Pulmonary artery endothelial cell (primary cell): ENCODE measurements at regions not wholly inside any gene's neighbourhood (a gene's known extent, or its start where the extent isn't known, plus 50 kb on each side); places are given as distances from the start of the nearest gene placed in this dataset.
A peak's percentile ranks its signal among the peaks of the same experiment; 100 is the strongest.

Source experiments
- DNase-seq: peaks from one replicate; pipeline ENCODE4 v3.0.0-alpha.2; 2011; ENCODE audit warnings: low read depth, low spot score

DNA sequence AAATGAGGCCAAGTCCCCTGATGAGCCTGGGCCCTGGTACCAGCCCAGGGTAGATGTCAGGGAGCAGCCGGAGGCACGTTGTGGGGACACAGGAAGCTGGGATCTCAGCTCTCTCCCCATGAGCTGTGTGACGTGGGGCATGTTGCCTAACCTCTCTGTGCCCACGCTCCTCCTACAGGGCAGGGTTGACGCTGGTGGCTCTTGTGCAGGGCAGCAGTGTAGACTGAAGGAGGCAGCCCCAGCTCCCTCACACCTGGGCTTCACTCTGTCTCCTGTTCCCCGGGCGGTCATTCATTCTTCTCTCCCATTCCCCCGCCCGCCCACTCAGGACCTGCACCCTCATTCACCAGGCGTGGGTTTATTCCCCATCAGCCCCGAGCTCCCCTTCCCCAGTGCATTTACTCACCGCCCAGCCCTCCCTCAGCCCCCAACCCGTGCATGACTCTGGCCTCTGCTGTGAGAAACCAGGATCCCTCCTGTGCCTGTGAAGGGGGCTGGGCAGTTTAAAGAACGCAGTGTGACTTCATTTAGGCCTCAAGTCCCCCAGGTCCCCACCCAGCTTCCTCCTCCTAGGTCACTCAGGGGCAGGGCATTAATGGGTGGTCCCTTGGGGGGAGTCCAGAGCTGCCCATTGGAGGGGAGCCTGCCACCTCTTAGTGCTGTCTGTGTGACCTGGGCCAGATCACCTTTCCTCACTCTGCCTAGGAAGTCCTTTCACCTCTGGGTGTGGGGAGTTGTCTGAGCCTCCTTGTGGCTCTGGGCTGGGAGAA is 285.7 kb downstream of the PTPRU start:
- DNase-seq = no peak

DNA sequence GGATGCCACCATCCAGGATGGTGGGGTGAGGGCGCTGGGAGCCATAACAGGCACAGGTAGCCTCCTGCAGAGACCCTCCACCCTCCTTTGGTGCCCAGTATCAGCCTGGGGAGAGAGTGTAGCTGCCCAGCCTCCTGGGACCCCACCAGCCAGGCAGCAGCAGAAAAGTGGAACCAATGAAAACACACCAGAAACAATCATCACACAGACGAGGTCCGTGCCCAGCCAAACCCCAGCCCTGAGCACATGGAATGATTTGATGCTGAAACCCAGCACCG is 285.1 kb downstream of the PTPRU start:
- no peak for DNase-seq

DNA sequence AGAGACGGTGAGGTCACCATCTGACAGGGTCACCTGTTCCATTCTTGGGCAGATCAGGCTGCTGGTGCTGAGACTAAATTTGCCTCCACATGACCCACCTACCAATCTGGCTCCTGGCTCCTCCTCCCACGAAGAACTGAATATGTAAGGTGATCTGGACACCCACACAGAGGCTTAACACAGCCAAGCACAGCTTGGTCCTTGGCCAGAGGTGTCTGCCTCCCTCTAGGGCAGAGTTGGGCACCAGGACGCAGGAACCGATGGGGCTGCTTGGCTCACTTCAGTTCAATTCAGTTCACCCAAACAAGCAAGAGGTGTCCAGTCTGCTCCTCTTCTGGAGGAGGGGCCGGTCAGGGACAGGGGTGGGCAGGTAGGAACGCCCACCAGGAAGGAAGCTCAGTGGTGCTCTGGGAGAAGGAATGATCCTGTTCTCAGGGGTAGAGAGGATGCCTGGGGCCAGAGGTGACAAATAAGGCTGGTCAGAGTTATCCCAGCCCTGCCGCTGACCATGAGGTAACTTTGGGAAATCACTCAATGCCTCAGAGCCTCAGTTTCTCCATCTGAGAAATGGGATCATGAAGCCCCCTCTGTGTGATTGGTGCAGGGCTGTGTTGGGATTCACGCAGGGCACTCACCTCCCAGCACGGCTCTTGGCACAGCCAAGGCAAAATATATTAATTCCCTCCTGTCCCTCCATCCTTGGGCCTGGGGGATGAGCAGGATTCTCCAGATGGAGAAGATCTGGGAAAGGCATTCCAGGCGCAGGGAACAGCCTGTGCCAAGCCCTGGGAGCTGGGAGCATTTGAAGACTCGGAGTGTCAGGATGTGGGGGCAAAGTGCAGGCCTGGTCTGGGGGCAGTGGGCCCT is 284.5 kb downstream of the PTPRU start:
- DNase-seq = no peak

DNA sequence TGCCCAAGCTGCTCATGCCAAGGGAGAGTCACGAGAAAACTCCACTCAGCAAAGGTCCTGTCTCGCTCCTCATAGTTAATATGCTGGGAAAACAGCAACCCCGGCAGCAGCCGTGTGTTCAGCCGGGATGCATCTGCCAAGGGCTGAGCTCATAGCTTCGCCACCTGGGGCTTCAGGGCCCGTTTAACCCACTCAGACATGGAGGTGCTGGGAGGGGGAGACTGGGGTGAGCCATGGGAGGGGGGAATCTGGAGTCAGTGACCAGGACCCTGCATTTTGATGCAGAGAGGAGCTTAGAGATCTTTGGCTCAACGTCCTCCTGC is 283.4 kb downstream of the PTPRU start:
- DNase-seq = no peak

DNA sequence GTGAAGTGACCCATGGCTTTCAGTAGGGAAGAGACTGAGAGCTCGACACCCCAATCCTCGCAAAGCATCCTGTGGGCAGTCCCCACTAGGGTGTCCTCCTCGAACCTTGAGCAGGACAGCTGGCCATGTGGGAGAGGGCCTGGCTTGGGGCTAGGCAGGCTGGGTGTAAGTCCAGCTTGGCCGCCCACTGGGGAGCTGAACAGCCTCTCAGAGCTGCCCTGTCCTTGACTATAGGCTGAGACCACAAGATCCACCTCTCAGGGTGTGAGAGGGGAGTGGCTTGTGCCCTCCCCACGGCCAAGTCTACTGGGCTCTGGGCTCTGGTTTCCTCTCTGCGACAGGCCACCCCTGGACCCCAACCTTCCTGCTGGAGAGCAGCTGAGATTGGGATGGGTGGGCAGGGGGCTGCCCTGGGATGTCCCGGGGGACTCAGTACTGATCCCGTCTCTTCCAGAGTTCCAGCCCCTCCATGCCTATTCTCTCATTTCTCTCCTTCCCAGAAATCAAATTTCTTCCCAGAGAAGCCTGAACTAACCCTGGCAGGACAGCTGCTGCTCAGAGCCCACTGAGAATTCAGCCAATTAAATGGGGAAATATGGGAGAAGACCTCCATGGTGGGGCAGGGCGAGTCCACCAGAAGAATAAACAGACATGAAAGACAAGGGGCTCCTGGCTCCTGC is 282.9 kb downstream of the PTPRU start:
- no peak for DNase-seq

DNA sequence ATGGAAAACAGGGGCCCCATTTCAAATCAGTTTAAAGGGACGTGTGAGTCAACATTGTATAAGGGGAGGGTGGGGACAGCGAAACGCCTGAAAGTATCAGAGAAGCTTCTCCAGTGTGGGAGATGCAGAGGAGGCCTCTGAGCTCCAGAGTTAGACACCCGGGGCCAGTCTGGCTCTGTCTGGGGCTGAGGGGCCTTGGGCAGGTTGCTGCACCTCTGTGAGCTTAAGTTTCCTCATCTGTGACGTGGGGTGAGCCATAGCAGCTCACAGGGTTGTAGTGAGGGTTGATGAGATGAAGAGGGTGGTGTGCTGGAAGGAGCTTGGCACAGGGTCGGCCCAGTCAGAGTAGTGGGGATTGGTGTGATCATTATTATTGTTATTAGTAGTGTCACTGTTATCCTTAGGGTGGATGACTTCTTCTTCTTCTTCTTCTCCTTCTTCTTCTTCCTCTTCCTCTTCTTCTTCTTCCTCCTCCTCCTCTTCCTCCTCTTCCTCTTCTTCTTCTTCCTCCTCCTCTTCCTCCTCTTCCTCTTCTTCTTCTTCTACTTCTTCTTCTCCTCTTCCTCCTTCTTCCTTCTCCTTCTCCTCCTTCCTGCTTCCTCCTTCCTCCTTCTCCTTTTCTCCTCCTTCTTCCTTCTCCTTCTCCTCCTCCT is 282.0 kb downstream of the PTPRU start:
- no peak for DNase-seq

DNA sequence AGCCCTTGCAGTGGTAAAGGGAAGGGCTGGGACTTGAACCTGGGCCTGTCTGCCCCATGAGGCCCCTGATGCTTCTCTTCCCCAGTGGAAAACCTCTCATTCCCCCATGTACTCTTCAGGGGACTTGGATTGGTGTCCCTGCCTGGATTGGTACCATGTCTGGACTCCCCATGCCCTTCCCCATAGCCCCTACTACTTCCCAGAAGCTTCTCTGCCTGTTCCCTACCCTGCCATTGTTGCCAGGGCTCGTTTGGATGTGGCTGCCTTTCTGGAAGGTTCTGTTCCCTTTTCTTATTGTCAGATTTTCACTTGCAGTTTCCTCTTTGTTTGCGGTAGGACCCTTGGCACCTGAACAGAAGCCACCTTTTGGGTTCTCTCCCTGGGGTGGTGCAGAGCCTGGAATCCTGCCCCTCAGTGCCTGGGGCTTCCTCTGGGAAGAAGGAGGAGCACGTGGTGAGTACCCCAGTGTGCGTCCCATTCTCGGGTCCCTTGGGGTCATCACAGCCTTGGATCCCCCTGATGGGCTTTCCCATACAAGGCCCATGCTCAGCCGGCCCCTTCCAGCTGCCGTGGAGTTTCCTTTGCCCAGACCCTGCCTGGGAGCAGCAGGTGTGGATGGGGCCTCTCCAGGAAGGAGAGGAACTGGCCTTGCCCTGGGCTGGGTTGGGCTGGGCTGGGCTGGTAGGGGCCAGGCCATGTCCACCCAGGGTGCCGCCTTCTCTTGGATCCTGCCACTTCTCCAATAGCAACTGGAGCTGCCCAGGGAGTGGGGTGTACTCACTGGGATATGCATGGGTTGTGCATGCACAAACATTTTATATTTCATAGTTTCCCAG is 281.1 kb downstream of the PTPRU start:
- no peak for DNase-seq

DNA sequence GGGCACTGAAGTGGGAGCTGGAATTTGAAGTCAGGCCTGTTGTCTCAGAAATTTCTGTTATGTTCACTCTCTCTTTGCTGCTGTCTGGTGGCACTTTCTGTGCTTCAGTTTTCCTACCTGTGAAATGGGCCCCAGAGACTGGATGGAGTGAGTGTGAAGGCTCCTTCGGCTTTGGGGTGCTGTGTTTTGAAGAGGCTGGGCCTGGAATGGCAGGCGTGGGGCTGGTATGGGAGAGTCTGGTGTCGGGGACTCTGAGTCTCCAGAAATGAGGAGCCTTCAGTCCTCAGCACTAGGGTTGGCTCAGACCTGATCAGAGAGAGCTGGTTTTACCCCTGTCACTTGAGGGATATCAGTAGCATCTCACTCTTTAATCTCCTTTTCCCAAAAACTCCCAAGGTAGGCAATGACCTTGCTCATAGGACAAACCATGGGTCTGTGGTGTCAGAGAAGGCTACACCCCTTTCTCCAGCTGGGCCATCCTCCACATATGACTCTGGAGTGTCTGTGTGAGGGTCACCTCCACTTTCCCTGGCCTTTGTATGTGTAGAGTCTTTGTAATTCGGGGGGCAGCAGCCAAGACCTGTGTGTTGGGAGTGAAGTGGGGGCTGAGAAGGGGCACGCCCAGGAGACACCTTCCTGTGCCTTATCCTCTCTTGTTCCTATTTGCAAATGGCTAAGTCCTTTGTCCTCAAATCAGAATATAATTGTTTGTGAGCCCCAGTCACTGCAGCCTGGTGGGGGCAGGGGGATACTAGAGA is 279.9 kb downstream of the PTPRU start:
- DNase-seq = no peak

DNA sequence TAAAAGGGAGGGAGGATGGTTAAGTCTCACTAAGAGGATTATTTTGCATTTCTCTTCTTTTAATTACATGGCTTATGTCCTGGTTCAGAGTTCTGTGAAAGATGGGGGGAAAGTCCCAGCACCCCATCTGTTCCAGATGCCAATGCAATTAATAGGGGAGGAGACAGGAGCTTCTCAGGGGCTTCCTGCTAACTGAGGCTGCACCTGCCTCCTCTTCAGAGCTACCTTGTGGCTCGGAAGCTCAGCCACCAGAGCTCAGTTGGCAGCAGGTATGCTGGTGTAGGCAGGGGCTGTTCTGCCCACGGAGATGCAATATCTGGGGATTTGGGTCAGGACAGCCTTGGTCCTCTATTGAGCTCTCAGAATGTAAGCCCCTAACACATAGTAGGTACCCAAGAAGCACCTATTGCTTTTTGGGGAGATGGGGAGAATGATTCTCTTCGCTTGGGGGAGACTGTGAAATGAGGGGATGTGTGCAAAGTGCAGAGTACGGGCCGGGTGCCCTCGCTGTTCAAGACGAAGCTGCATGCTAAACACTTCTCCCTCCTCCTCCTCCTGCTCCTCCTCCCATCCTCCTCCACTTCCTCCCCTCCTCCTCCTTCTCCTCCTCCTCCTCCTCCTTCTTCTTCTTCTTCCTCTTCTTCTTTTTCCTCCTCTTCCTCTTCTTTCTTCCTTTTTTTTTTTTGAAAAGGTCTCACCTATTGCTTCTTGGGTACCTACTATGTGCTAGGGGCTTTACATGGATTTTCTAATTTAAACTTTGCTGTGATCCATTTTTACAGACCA is 279.0 kb downstream of the PTPRU start:
- DNase-seq = no peak

DNA sequence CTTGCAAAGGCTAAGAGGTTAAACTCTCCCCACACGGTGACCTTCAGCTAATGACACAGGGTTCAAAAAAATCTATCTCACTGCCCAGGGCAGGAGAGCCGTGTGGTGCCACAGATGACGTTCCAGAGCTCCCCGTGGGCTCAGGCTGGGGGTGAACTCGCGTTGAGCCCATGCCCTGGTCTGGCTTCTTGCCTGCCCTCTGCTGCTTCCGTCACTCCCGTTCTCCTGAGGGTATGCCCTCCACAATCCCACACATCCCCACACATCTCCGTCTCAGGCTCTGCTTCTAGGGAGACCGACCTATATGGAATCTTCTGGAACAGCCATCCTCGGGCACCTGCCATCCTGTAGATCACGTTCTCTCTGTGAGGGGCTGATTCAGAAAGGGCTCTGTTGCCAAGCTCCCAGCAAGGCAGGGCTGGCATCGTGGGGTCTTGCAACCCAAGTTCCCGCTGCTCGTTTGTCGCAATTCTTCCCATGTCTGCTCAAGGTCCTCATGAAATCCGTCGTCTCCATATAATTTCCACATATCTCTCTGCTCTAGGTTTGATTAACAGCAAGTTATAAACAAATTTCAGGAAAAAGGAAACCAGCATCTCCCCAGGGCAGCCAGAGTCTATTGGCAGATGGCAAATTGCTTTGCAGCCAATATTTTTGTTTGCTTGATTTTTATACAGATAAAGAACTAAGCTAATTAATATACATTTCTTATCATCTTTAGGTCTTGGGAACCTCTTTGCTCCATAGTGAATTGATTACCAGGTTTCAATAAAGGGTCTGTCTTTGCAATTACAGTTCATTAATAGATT is 278.2 kb downstream of the PTPRU start:
- no peak for DNase-seq

DNA sequence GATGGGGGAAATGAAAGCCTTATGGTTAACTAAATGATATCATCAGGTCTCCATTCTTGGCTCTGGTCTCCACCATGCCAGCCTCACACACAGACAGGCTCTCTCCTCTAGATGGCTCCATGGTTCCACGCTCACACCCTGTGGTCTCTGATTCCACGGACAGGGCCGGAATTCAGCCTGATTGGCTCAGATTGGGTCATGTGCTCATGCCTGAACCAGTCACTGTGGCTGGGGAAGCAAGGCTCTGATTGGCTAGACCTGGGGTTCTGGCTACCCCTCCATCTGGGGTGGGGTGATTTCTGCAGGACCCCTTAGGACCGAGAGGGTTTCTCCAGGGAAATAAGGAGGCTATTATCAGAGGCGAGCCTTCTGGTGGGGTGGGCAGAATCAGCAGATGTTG is 277.0 kb downstream of the PTPRU start:
- DNase-seq = peak; percentile 24

DNA sequence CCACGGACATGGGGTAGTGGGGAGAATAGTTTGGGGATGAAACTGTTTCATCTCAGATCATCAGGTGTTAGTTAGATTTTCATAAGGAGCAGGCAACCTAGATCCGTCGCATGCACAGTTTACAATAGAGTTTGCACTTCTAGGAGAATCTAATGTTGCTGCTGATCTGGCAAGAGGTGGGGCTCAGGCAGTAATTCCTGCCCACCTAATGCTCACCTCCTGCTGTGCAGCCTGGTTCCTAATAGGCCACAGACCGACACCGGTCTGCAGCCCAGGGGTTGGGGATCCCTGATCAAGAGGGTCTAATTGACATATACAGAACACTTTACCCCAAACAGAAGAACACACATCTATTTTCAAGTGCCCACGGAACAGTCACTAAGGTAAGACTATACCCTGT is 275.1 kb downstream of the PTPRU start:
- no peak for DNase-seq

DNA sequence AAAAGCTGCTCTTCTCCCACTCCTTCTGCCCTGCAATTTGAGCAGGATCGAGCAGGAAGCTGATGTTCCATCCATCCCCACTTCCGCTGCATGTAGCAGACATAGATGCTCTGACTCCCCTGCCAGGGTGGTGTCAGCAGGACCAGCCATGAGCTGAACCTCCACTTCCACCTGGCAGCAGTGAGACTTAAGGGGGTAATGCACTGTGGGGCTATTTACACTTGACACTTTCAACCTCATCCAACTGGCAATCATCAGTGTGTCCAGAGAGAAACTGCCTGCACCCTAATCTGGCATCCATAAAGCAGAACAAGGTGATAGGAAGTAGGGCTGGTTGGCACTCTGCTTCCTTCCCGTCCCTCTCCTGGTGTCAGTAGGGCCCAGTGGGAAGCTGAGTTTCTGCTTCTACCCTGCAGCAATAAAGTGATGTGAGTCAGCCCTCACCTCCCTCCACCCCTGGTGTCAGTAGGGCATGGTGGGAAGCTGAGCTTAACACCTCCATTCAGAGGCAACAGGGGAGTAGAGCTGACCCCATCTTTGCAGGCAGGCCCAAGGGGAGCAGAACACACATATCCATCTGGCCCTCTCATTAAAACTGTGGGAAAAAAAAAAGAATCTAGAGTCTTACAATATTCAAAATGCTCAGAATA is 272.3 kb downstream of the PTPRU start:
- no peak for DNase-seq

DNA sequence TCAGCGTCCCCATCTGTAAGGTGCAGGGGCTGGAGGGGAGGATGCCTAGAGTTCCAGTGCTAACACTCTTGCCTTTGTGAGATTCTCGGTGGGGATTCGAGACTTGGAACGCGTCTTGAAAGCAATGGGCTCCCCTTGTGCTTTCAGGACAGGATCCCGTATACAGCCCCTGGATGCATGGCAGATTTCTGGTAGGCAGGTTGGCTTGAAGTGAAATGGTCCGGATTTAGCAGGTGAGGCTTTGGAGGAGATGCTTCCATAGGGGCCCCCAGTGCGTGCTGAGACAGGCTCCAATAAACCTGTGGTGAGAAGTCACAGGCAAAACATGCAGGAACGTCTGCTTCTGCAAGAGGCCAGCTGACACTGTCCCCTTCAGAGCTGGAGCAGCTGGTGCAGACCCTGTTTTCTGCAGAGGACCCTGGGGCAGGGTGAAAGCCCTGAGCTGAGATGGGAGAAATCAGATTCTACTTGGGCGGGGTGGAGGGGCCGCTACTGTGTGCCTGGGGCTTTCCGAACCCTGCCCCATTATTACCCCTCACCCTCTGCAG is 270.4 kb downstream of the PTPRU start:
- no peak for DNase-seq

DNA sequence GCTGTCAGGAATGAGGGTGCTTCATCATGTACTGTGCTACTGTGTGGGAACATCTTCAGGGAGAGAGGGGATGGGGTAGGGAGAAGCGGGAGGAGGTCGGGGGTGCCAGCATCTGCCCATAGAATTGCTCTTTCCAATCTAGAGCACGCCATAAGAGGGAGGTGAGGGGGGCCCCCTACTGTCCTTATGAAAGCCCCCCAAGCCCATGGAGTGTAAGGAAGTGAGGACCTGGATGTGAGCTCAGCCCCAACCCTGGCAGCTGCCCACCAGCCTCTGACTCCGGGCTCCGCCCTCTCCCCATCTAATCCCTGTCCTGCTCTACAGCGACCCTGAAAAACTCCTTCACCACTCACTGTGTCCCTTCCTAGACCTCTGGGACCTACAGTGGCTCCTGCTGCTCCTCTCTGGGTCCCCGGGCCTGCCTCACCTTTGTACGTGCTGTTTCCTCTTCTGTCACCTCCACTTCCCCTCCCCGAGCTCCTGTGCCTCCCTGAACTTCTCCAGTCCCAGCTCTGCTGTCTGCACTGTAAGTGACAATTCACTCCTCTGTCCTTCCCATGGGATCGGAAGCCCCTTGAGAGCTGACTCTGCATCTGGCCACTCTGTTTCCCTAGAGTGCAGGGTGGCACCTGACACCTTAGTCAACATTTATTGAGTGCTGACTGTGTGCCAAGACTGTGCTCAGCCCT is 269.4 kb downstream of the PTPRU start:
- DNase-seq = no peak

DNA sequence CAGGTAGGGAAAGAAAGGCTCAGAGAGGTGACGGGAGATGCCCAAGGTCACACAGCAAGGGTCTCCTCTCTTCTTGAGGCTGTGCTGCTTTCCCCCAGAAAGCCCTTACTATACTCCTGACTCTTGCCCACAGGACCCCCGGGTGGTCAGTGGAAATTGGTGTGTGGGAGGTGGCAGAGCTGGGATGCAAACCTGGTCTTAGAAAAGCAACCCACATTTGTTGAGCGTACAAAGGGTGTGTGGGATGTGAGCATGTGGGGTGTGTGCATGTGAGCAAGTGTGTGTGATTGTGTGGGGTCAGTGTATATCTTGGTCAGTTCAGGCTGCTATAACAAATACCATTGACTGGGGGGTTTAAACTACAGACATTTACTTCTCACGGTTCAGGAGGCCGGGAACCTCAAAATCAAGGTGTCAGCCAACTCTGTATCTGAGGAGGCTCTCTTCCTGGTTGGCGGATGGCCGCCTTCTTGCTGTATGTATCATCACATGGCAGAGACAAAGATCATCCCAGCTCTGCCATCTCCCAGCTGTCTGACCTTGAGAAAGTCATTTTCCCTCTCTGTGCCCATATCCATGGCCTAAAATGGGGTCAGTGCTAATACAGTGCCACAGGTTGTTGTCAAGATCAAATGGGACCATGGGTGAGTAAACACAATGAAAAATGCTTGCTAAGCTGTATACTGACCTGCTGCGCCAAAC is 268.5 kb downstream of the PTPRU start:
- no peak for DNase-seq

DNA sequence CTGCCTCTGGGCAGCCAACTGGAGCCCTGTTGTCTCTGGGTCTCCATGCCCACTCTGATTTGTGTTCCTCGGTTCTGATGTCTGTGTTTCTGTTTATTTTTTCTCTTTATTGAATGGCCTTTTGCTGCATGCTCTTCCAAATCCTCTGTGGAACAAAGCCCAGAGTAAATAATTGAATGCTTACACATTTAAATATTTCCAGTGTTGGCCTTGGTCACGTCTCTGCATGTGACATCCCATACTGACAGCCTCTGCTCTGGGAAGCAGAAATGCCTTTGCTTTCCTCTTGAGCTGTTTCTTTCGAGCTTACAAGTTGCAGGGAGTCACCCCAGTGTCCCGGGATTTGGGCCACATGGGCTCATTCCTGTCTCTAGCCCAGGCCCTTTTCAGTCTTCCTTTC is 267.9 kb downstream of the PTPRU start:
- no peak for DNase-seq
